ENCODE measurements at regions not wholly inside any gene's neighbourhood (a gene's known extent, or its start where the extent isn't known, plus 50 kb on each side); places are given as distances from the start of the nearest gene placed in this dataset.

GRCh38 chr10:109025172-109025571, 898.1 kb downstream of the XPNPEP1 start:
- no peak for TF ChIP-seq NFIC (IDR thresholded peaks at IDR 0.05)
- TF ChIP-seq YY1 (IDR thresholded peaks at IDR 0.05; ENCODE audit: low read depth): no peak
- no peak for TF ChIP-seq TCF12 (IDR thresholded peaks at IDR 0.05; ENCODE audit: low read depth)
- no peak for TF ChIP-seq REST (IDR thresholded peaks at IDR 0.05; ENCODE audit: low read depth)
- TF ChIP-seq MAX (IDR thresholded peaks at IDR 0.05): no peak
- no peak for TF ChIP-seq RAD21 (IDR thresholded peaks at IDR 0.05; ENCODE audit: low read depth)
- no peak for TF ChIP-seq TAF1 (IDR thresholded peaks at IDR 0.05; ENCODE audit: low read depth)

GRCh38 chr10:109022417-109023049, 900.8 kb downstream of the XPNPEP1 start:
- TF ChIP-seq TEAD4 (IDR thresholded peaks at IDR 0.05) (no peak), RAD21 (IDR thresholded peaks at IDR 0.05; ENCODE audit: low read depth) (no peak), EP300 (IDR thresholded peaks at IDR 0.05; ENCODE audit: borderline replicate concordance) (no peak), REST (IDR thresholded peaks at IDR 0.05; ENCODE audit: low read depth) (no peak), TAF1 (IDR thresholded peaks at IDR 0.05; ENCODE audit: low read depth) (no peak), TCF12 (IDR thresholded peaks at IDR 0.05; ENCODE audit: low read depth) (no peak), ZBTB7A (IDR thresholded peaks at IDR 0.05; ENCODE audit: low read depth) (no peak), USF1 (IDR thresholded peaks at IDR 0.05) (no peak), CREB1 (IDR thresholded peaks at IDR 0.05; ENCODE audit: low read depth) (no peak), EGR1 (IDR thresholded peaks at IDR 0.05) (no peak), FOXM1 (IDR thresholded peaks at IDR 0.05; ENCODE audit: borderline replicate concordance, low read depth) (no peak)

GRCh38 chr10:109019001-109019424, 904.3 kb downstream of the XPNPEP1 start:
- TF ChIP-seq CEBPB (IDR thresholded peaks at IDR 0.05): no peak
- TF ChIP-seq TAF1 (IDR thresholded peaks at IDR 0.05; ENCODE audit: low read depth): no peak
- TF ChIP-seq ZBTB7A (IDR thresholded peaks at IDR 0.05; ENCODE audit: low read depth): no peak
- no peak for TF ChIP-seq EP300 (IDR thresholded peaks at IDR 0.05; ENCODE audit: borderline replicate concordance)
- no peak for TF ChIP-seq FOXM1 (IDR thresholded peaks at IDR 0.05; ENCODE audit: borderline replicate concordance, low read depth)
- no peak for TF ChIP-seq CREB1 (IDR thresholded peaks at IDR 0.05; ENCODE audit: low read depth)
- no peak for TF ChIP-seq RAD21 (IDR thresholded peaks at IDR 0.05; ENCODE audit: low read depth)
- no peak for TF ChIP-seq TCF12 (IDR thresholded peaks at IDR 0.05; ENCODE audit: low read depth)
- TF ChIP-seq MAX (IDR thresholded peaks at IDR 0.05): no peak
- TF ChIP-seq TEAD4 (IDR thresholded peaks at IDR 0.05): no peak
- TF ChIP-seq REST (IDR thresholded peaks at IDR 0.05; ENCODE audit: low read depth): no peak
- no peak for TF ChIP-seq EGR1 (IDR thresholded peaks at IDR 0.05)
- no peak for TF ChIP-seq NFIC (IDR thresholded peaks at IDR 0.05)
- TF ChIP-seq USF1 (IDR thresholded peaks at IDR 0.05): no peak
- no peak for TF ChIP-seq YY1 (IDR thresholded peaks at IDR 0.05; ENCODE audit: low read depth)

GRCh38 chr10:109007514-109007913, 915.8 kb downstream of the XPNPEP1 start:
- no peak for TF ChIP-seq REST (IDR thresholded peaks at IDR 0.05; ENCODE audit: low read depth)
- TF ChIP-seq USF1 (IDR thresholded peaks at IDR 0.05): no peak
- TF ChIP-seq EP300 (IDR thresholded peaks at IDR 0.05; ENCODE audit: borderline replicate concordance): no peak
- TF ChIP-seq NFIC (IDR thresholded peaks at IDR 0.05): no peak
- TF ChIP-seq CREB1 (IDR thresholded peaks at IDR 0.05; ENCODE audit: low read depth): no peak
- TF ChIP-seq CEBPB (IDR thresholded peaks at IDR 0.05): no peak
- no peak for TF ChIP-seq MAX (IDR thresholded peaks at IDR 0.05)
- no peak for TF ChIP-seq EGR1 (IDR thresholded peaks at IDR 0.05)
- no peak for TF ChIP-seq YY1 (IDR thresholded peaks at IDR 0.05; ENCODE audit: low read depth)

Data from Ishikawa (cell line).